GM23338 (cell line): ENCODE measurements at regions not wholly inside any gene's neighbourhood (a gene's known extent, or its start where the extent isn't known, plus 50 kb on each side); places are given as distances from the start of the nearest gene placed in this dataset.

ENCODE experiments used
- ATAC-seq: fragments of 200-7000 bp; cut with Tn5 transposase; 3 replicates; pipeline ENCODE4 v1.9.1; 2020
- DNase-seq: peaks from one replicate; pipeline ENCODE4 v3.0.0-alpha.2; 2015; ENCODE audit warnings: low spot score
- H2AFZ ChIP-seq: fragments of 200-600 bp; sonication (generic); 2 replicates; pipeline ENCODE4 v1.8.0; 2016; ENCODE audit warnings: antibody characterized with exemption, mild to moderate bottlenecking, moderate library complexity
- H3F3A ChIP-seq: fragments of 200-600 bp; sonication (generic); replicated peaks from 2 replicates; pipeline ENCODE4 v1.8.0; 2017; ENCODE audit warnings: antibody characterized with exemption, mixed run types, low read depth
- H3K27ac ChIP-seq: fragments of 200-600 bp; sonication (generic); 2 replicates; pipeline ENCODE4 v1.6.1; 2016; ENCODE audit warnings: low read depth
- H3K27me3 ChIP-seq: fragments of 200-600 bp; sonication (generic); 2 replicates; pipeline ENCODE4 v1.8.0; 2016; ENCODE audit warnings: mild to moderate bottlenecking, mixed run types, moderate library complexity; ENCODE audit not compliant: insufficient read depth
- H3K36me3 ChIP-seq: fragments of 200-600 bp; sonication (generic); 2 replicates; pipeline ENCODE4 v1.8.0; 2016; ENCODE audit warnings: mild to moderate bottlenecking; ENCODE audit not compliant: insufficient read depth
- H3K4me1 ChIP-seq: fragments of 200-600 bp; sonication (generic); 2 replicates; pipeline ENCODE4 v1.8.0; 2016; ENCODE audit warnings: mild to moderate bottlenecking, moderate library complexity; ENCODE audit not compliant: insufficient read depth
- H3K4me2 ChIP-seq: fragments of 200-600 bp; sonication (generic); 2 replicates; pipeline ENCODE4 v1.7.1; 2017; ENCODE audit warnings: mixed run types
- H3K4me3 ChIP-seq: fragments of 200-600 bp; sonication (generic); 2 replicates; pipeline ENCODE4 v1.6.1; 2016; ENCODE audit warnings: mixed run types
- H3K79me2 ChIP-seq: fragments of 200-600 bp; sonication (generic); replicated peaks from 2 replicates; pipeline ENCODE4 v1.8.0; 2017; ENCODE audit warnings: mild to moderate bottlenecking; ENCODE audit not compliant: insufficient read depth
- H3K9me2 ChIP-seq: fragments of 200-600 bp; sonication (generic); 2 replicates; pipeline ENCODE4 v1.8.0; 2017; ENCODE audit not compliant: insufficient read depth
- H4K20me1 ChIP-seq: fragments of 200-600 bp; sonication (generic); replicated peaks from 2 replicates; pipeline ENCODE4 v1.8.0; 2017; ENCODE audit warnings: mild to moderate bottlenecking; ENCODE audit not compliant: insufficient read depth
- H3K27ac Mint-ChIP-seq: 2 replicates; pipeline ENCODE4 v1.8.0; 2020; ENCODE audit warnings: inconsistent platforms, mild to moderate bottlenecking, moderate library complexity, mixed read lengths
- H3K27me3 Mint-ChIP-seq: 3 replicates; pipeline ENCODE4 v1.8.0; 2022; ENCODE audit warnings: low read depth, mild to moderate bottlenecking, moderate library complexity, mixed read lengths, inconsistent platforms; ENCODE audit not compliant: insufficient read depth, poor library complexity
- H3K36me3 Mint-ChIP-seq: 3 replicates; pipeline ENCODE4 v1.8.0; 2021; ENCODE audit warnings: low read depth, mild to moderate bottlenecking, inconsistent platforms, moderate library complexity, mixed read lengths
- H3K4me1 Mint-ChIP-seq: 3 replicates; pipeline ENCODE4 v1.8.0; 2020; ENCODE audit warnings: mild to moderate bottlenecking, inconsistent platforms, mixed read lengths
- H3K4me3 Mint-ChIP-seq: 3 replicates; pipeline ENCODE4 v1.8.0; 2021; ENCODE audit warnings: moderate library complexity, mild to moderate bottlenecking, inconsistent platforms, mixed read lengths
- H3K9me3 Mint-ChIP-seq: 3 replicates; pipeline ENCODE4 v1.8.0; 2020; ENCODE audit warnings: moderate library complexity, mild to moderate bottlenecking, inconsistent platforms, mixed read lengths
- CTCF ChIP-seq, 2 experiments: fragments of 200-600 bp in 1 of 2; sonication (generic) in 1 of 2; conservative IDR thresholded peaks; 2 replicates each; pipeline versions ENCODE4 v1.5.1 to v1.6.1; 2016 to 2017; ENCODE audit warnings: antibody characterized with exemption in 2 of 2, low read depth in 2 of 2, mild to moderate bottlenecking in 2 of 2, moderate library complexity in 1 of 2
- EZH2 ChIP-seq: fragments of 200-600 bp; sonication (generic); IDR thresholded peaks from one replicate; pipeline ENCODE4 v1.8.0; 2017; ENCODE audit warnings: antibody characterized with exemption, mild to moderate bottlenecking, low read depth; ENCODE audit not compliant: unreplicated experiment
- EZH2phosphoT487 ChIP-seq: fragments of 200-600 bp; sonication (generic); IDR thresholded peaks from one replicate; pipeline ENCODE4 v1.8.1; 2018; ENCODE audit warnings: antibody characterized with exemption; ENCODE audit not compliant: unreplicated experiment
- JUNB ChIP-seq: IDR thresholded peaks from one replicate; pipeline ENCODE4 v1.6.1; 2016; ENCODE audit warnings: antibody characterized with exemption; ENCODE audit not compliant: unreplicated experiment
- TF ChIP-seq, protein P1 (sequence below): fragments of 250-450 bp; sonication (Bioruptor Pico); IDR thresholded peaks from 2 replicates; pipeline ENCODE4 v1.5.0; 2020; ENCODE audit warnings: mild to moderate bottlenecking, moderate library complexity
- TF ChIP-seq, protein P2 (sequence below): IDR thresholded peaks from one replicate; pipeline ENCODE4 v1.6.1; 2018; ENCODE audit warnings: antibody characterized with exemption; ENCODE audit not compliant: unreplicated experiment

DNA sequence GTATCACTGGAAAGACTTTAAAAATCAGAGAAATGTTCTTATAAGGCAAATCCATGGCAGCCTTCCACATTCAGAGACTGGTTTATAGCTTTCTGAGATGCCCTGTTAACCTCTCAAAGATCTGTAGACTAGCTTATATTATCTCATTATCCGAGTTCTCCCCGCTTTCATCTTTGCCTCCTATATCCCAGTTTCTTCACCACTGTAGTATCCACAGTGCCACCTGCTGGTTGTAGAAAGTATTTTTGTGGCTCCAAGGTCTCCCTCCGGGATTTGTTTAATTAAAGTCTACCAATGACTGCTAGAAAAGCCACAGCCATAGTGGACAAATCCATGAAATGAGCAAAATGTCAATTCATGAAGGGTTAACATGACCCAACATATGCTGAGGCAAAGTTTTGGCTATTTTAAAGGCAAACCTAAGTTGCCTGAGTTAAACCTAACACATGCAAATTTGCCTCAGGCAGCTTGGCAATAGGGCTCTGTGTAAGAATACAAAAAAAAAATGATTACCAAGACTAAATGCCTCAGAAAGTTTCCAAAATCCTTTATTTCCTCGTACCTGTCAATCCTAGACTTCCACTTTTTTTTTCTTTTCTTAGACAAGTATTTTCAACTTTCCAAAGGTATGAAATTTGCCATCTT lies 218.8 kb upstream of the BMP4 start (continued):
- TF ChIP-seq, protein P1, sequence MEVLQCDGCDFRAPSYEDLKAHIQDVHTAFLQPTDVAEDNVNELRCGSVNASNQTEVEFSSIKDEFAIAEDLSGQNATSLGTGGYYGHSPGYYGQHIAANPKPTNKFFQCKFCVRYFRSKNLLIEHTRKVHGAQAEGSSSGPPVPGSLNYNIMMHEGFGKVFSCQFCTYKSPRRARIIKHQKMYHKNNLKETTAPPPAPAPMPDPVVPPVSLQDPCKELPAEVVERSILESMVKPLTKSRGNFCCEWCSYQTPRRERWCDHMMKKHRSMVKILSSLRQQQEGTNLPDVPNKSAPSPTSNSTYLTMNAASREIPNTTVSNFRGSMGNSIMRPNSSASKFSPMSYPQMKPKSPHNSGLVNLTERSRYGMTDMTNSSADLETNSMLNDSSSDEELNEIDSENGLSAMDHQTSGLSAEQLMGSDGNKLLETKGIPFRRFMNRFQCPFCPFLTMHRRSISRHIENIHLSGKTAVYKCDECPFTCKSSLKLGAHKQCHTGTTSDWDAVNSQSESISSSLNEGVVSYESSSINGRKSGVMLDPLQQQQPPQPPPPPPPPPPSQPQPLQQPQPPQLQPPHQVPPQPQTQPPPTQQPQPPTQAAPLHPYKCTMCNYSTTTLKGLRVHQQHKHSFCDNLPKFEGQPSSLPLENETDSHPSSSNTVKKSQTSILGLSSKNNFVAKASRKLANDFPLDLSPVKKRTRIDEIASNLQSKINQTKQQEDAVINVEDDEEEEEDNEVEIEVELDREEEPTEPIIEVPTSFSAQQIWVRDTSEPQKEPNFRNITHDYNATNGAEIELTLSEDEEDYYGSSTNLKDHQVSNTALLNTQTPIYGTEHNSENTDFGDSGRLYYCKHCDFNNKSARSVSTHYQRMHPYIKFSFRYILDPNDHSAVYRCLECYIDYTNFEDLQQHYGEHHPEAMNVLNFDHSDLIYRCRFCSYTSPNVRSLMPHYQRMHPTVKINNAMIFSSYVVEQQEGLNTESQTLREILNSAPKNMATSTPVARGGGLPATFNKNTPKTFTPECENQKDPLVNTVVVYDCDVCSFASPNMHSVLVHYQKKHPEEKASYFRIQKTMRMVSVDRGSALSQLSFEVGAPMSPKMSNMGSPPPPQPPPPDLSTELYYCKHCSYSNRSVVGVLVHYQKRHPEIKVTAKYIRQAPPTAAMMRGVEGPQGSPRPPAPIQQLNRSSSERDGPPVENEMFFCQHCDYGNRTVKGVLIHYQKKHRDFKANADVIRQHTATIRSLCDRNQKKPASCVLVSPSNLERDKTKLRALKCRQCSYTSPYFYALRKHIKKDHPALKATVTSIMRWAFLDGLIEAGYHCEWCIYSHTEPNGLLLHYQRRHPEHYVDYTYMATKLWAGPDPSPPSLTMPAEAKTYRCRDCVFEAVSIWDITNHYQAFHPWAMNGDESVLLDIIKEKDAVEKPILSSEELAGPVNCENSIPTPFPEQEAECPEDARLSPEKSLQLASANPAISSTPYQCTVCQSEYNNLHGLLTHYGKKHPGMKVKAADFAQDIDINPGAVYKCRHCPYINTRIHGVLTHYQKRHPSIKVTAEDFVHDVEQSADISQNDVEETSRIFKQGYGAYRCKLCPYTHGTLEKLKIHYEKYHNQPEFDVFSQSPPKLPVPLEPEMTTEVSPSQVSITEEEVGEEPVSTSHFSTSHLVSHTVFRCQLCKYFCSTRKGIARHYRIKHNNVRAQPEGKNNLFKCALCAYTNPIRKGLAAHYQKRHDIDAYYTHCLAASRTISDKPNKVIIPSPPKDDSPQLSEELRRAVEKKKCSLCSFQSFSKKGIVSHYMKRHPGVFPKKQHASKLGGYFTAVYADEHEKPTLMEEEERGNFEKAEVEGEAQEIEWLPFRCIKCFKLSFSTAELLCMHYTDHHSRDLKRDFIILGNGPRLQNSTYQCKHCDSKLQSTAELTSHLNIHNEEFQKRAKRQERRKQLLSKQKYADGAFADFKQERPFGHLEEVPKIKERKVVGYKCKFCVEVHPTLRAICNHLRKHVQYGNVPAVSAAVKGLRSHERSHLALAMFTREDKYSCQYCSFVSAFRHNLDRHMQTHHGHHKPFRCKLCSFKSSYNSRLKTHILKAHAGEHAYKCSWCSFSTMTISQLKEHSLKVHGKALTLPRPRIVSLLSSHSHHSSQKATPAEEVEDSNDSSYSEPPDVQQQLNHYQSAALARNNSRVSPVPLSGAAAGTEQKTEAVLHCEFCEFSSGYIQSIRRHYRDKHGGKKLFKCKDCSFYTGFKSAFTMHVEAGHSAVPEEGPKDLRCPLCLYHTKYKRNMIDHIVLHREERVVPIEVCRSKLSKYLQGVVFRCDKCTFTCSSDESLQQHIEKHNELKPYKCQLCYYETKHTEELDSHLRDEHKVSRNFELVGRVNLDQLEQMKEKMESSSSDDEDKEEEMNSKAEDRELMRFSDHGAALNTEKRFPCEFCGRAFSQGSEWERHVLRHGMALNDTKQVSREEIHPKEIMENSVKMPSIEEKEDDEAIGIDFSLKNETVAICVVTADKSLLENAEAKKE: no peak

GRCh38 chr14:54177019-54177418 lies 219.8 kb upstream of the CDKN3 start:
- Histone ChIP-seq H2AFZ (no peak overlapping the region), H3K4me3 (no peak overlapping the region), H3K9me2 (no peaks in the 10 kb centered on the region), H3F3A (no peaks in the 10 kb centered on the region), H3K4me1 (no peaks in the 10 kb centered on the region), H3K27ac (no peak overlapping the region), H4K20me1 (no peaks in the 10 kb centered on the region), H3K4me2 (no peak overlapping the region), H3K27me3 (no peaks in the 10 kb centered on the region), H3K36me3 (no peaks in the 10 kb centered on the region), H3K79me2 (no peaks in the 10 kb centered on the region)
- no peak overlapping the region for H3K4me3 Mint-ChIP-seq
- no peaks in the 10 kb centered on the region for H3K36me3 Mint-ChIP-seq
- H3K27me3 Mint-ChIP-seq: peaks cover 2% of the 10 kb centered on the region
- no peak overlapping the region for H3K27ac Mint-ChIP-seq
- ATAC-seq (no peak), DNase-seq (no peak)
- H3K4me1 Mint-ChIP-seq: no peaks in the 10 kb centered on the region
- no peak for TF ChIP-seq EZH2phosphoT487
- TF ChIP-seq CTCF (conservative IDR thresholded peaks at IDR 0.05; ENCODE audit: low read depth in 2 of 2): no peak
- no peak for TF ChIP-seq EZH2
- no peak for TF ChIP-seq JUNB
- TF ChIP-seq, protein P2, sequence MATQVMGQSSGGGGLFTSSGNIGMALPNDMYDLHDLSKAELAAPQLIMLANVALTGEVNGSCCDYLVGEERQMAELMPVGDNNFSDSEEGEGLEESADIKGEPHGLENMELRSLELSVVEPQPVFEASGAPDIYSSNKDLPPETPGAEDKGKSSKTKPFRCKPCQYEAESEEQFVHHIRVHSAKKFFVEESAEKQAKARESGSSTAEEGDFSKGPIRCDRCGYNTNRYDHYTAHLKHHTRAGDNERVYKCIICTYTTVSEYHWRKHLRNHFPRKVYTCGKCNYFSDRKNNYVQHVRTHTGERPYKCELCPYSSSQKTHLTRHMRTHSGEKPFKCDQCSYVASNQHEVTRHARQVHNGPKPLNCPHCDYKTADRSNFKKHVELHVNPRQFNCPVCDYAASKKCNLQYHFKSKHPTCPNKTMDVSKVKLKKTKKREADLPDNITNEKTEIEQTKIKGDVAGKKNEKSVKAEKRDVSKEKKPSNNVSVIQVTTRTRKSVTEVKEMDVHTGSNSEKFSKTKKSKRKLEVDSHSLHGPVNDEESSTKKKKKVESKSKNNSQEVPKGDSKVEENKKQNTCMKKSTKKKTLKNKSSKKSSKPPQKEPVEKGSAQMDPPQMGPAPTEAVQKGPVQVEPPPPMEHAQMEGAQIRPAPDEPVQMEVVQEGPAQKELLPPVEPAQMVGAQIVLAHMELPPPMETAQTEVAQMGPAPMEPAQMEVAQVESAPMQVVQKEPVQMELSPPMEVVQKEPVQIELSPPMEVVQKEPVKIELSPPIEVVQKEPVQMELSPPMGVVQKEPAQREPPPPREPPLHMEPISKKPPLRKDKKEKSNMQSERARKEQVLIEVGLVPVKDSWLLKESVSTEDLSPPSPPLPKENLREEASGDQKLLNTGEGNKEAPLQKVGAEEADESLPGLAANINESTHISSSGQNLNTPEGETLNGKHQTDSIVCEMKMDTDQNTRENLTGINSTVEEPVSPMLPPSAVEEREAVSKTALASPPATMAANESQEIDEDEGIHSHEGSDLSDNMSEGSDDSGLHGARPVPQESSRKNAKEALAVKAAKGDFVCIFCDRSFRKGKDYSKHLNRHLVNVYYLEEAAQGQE: no peak
- H3K9me3 Mint-ChIP-seq: no peaks in the 10 kb centered on the region
